PC-3 (cell line): ENCODE measurements at regions not wholly inside any gene's neighbourhood (a gene's known extent, or its start where the extent isn't known, plus 50 kb on each side); places are given as distances from the start of the nearest gene placed in this dataset.

Experiments
- ATAC-seq: fragments of 200-7000 bp; cut with Tn5 transposase; 2 replicates; pipeline ENCODE4 v1.9.1; 2020; ENCODE audit warnings: mild to moderate bottlenecking, moderate library complexity
- BruUV-seq: library from RNA; stranded (reverse); fragments of 400-500 nt; replicated peaks from 2 replicates; lab custom pipeline; 2021; lab: Mats Ljungman, UMichigan
- CTCF ChIA-PET: fragments of 300-600 bp; sonication (Branson Sonifier 250); formaldehyde crosslinking; loops from one replicate; lab custom pipeline; 2022; ENCODE audit warnings: antibody characterized with exemption; lab: Charles Lee
- POLR2A ChIA-PET: fragments of 300-600 bp; sonication (Branson Sonifier 250); formaldehyde crosslinking; loops from one replicate; lab custom pipeline; 2022; ENCODE audit warnings: antibody characterized with exemption; ENCODE audit not compliant: unreplicated experiment; lab: Charles Lee
- DNase-seq: peaks from one replicate; pipeline ENCODE4 v3.0.0-alpha.2; 2015
- H2AFZ ChIP-seq: fragments of 300-600 bp; sonication (generic); 2 replicates; pipeline ENCODE4 v1.6.0; 2016; ENCODE audit warnings: antibody characterized with exemption, low read length
- H3F3A ChIP-seq: fragments of 300-600 bp; sonication (generic); one replicate; pipeline ENCODE4 v1.6.0; 2017; ENCODE audit warnings: antibody characterized with exemption, low read length, control low read depth, mild to moderate bottlenecking; ENCODE audit not compliant: unreplicated experiment
- H3K27ac ChIP-seq: fragments of 300-600 bp; sonication (generic); 2 replicates; pipeline ENCODE4 v1.5.1; 2016; ENCODE audit warnings: mild to moderate bottlenecking, low read length
- H3K27me3 ChIP-seq: fragments of 300-600 bp; sonication (generic); 2 replicates; pipeline ENCODE4 v1.6.1; 2016; ENCODE audit warnings: low read length, mixed read lengths
- H3K36me3 ChIP-seq: fragments of 300-600 bp; sonication (generic); 2 replicates; pipeline ENCODE4 v1.6.1; 2016; ENCODE audit warnings: low read depth, mixed run types, low read length, mixed read lengths
- H3K4me1 ChIP-seq: fragments of 300-600 bp; sonication (generic); 2 replicates; pipeline ENCODE4 v1.5.1; 2016; ENCODE audit warnings: low read length; ENCODE audit not compliant: insufficient read depth
- H3K4me2 ChIP-seq: fragments of 300-600 bp; sonication (generic); 2 replicates; pipeline ENCODE4 v1.6.0; 2016; ENCODE audit warnings: low read length
- H3K4me3 ChIP-seq: fragments of 300-600 bp; sonication (generic); 2 replicates; pipeline ENCODE4 v1.5.1; 2016; ENCODE audit warnings: mild to moderate bottlenecking, low read length, mixed read lengths
- H3K79me2 ChIP-seq: fragments of 300-600 bp; sonication (generic); 2 replicates; pipeline ENCODE4 v1.6.1; 2017; ENCODE audit warnings: low read length, mixed read lengths
- H3K9ac ChIP-seq: fragments of 300-600 bp; sonication (generic); 2 replicates; pipeline ENCODE4 v1.6.0; 2016; ENCODE audit warnings: mild to moderate bottlenecking, low read length
- H3K9me2 ChIP-seq: fragments of 300-600 bp; sonication (generic); replicated peaks from 2 replicates; pipeline ENCODE4 v1.6.1; 2016; ENCODE audit warnings: mixed run types, low read length, mixed read lengths
- H3K9me3 ChIP-seq: fragments of 300-600 bp; sonication (generic); 2 replicates; pipeline ENCODE4 v1.6.1; 2016; ENCODE audit warnings: low read length, mixed read lengths
- H4K20me1 ChIP-seq: fragments of 300-600 bp; sonication (generic); 2 replicates; pipeline ENCODE4 v1.6.1; 2016; ENCODE audit warnings: low read length, mixed read lengths
- CTCF ChIP-seq: fragments of 300-600 bp; sonication (generic); conservative IDR thresholded peaks from 2 replicates; pipeline ENCODE4 v1.5.1; 2017; ENCODE audit warnings: antibody characterized with exemption, low read depth, mild to moderate bottlenecking, low read length
- EZH2 ChIP-seq: fragments of 300-600 bp; sonication (generic); IDR thresholded peaks from one replicate; pipeline ENCODE4 v1.6.1; 2017; ENCODE audit warnings: antibody characterized with exemption, mild to moderate bottlenecking, low read length; ENCODE audit not compliant: unreplicated experiment
- EZH2phosphoT487 ChIP-seq: fragments of 300-600 bp; sonication (generic); IDR thresholded peaks from 2 replicates; pipeline ENCODE4 v1.6.1; 2018; ENCODE audit warnings: mild to moderate bottlenecking, antibody characterized with exemption, low read length, borderline replicate concordance
- intact Hi-C: fragments of 100-400 bp; cut with micrococcal nuclease; formaldehyde crosslinking; loops from 2 replicates; pipeline ENCODE4 v1.9.0; 2023

- no peak for ATAC-seq
- CTCF ChIA-PET = no interaction called here
- H2AFZ ChIP-seq = no peak overlapping the region
- POLR2A ChIA-PET = interaction anchor here (0.6 kb wide), 1 partner anchor 16 kb away, joined by 4 read pairs; no protein-coding TSS in a partner anchor
- H3K4me1 ChIP-seq = no peaks in the 10 kb centered on the region
- no peaks in the 10 kb centered on the region for H4K20me1 ChIP-seq
- H3K27me3 ChIP-seq = peaks cover 37% of the 10 kb centered on the region
- H3K4me3 ChIP-seq = no peak overlapping the region
- intact Hi-C loops = no loop called here
- H3K9me3 ChIP-seq = no peaks in the 10 kb centered on the region
- TF ChIP-seq EZH2phosphoT487 (no peak), EZH2 (no peak), CTCF (no peak)
- H3K79me2 ChIP-seq = no peaks in the 10 kb centered on the region
- H3K36me3 ChIP-seq = no peaks in the 10 kb centered on the region
- BruUV-seq = no TSS peak
- H3K27ac ChIP-seq = no peak overlapping the region
- H3F3A ChIP-seq = no peaks in the 10 kb centered on the region
- no peak for DNase-seq
- no peak overlapping the region for H3K9ac ChIP-seq
- H3K4me2 ChIP-seq = no peak overlapping the region
- no peaks in the 10 kb centered on the region for H3K9me2 ChIP-seq
Observed at GRCh38 chr11:134846328-134847082, 434.5 kb upstream of the B3GAT1 start.

- no peaks in the 10 kb centered on the region for H3K4me1 ChIP-seq
- H3K9me2 ChIP-seq = no peaks in the 10 kb centered on the region
- no peaks in the 10 kb centered on the region for H3F3A ChIP-seq
- CTCF ChIA-PET = no interaction called here
- no peak overlapping the region for H3K27ac ChIP-seq
- H3K9me3 ChIP-seq = no peaks in the 10 kb centered on the region
- no peaks in the 10 kb centered on the region for H4K20me1 ChIP-seq
- H3K36me3 ChIP-seq = no peaks in the 10 kb centered on the region
- POLR2A ChIA-PET = interaction anchor here (0.6 kb wide), 1 partner anchor 16 kb away, joined by 4 read pairs; no protein-coding TSS in a partner anchor
- no peak overlapping the region for H3K9ac ChIP-seq
- no TSS peak for BruUV-seq
- H3K4me2 ChIP-seq = no peak overlapping the region
- ATAC-seq = no peak
- no peak overlapping the region for H2AFZ ChIP-seq
- H3K79me2 ChIP-seq = no peaks in the 10 kb centered on the region
- H3K27me3 ChIP-seq = peaks cover 42% of the 10 kb centered on the region
- intact Hi-C loops = no loop called here
- no peak for DNase-seq
- H3K4me3 ChIP-seq = no peak overlapping the region
- no peak for TF ChIP-seq EZH2phosphoT487
Observed at GRCh38 chr11:134845474-134846327, 433.7 kb upstream of the B3GAT1 start.

GRCh38 chr11:134844838-134845237 is 432.8 kb upstream of the B3GAT1 start:
- BruUV-seq = no TSS peak
- H3K27me3 ChIP-seq = peaks cover 47% of the 10 kb centered on the region
- H3K9ac ChIP-seq = no peak overlapping the region
- no peak overlapping the region for H2AFZ ChIP-seq
- ATAC-seq = no peak
- H3K4me1 ChIP-seq = no peaks in the 10 kb centered on the region
- no peaks in the 10 kb centered on the region for H4K20me1 ChIP-seq
- no peak overlapping the region for H3K27ac ChIP-seq
- intact Hi-C loops = no loop called here
- no peak overlapping the region for H3K4me3 ChIP-seq
- no peaks in the 10 kb centered on the region for H3K9me2 ChIP-seq
- ChIA-PET POLR2A (no interaction called here), CTCF (no interaction called here)
- DNase-seq = no peak
- no peak overlapping the region for H3K4me2 ChIP-seq
- H3F3A ChIP-seq = no peaks in the 10 kb centered on the region
- H3K9me3 ChIP-seq = no peaks in the 10 kb centered on the region
- H3K36me3 ChIP-seq = no peaks in the 10 kb centered on the region
- H3K79me2 ChIP-seq = no peaks in the 10 kb centered on the region
- TF ChIP-seq EZH2 (no peak), EZH2phosphoT487 (no peak), CTCF (no peak)
